ENCODE measurements at regions not wholly inside any gene's neighbourhood (a gene's known extent, or its start where the extent isn't known, plus 50 kb on each side); places are given as distances from the start of the nearest gene placed in this dataset.
"Not testable (repeated sequence)": the region's sequence is repeated elsewhere in the genome, so short reads cannot be mapped to it uniquely, and the experiment has no call there.

GRCh38 chr5:174612686-174613085 lies 111.7 kb upstream of the MSX2 start:
- no peak for DNase-seq (ENCODE audit: extremely low read depth, low read depth, low spot score)

GRCh38 chr5:174614500-174615135 lies 109.8 kb upstream of the MSX2 start:
- no peak for DNase-seq (ENCODE audit: extremely low read depth, low read depth, low spot score)

GRCh38 chr5:174616036-174616435 lies 108.3 kb upstream of the MSX2 start:
- DNase-seq (ENCODE audit: extremely low read depth, low read depth, low spot score), result no peak

GRCh38 chr5:174617285-174617684 lies 107.1 kb upstream of the MSX2 start:
- no peak for DNase-seq (ENCODE audit: extremely low read depth, low read depth, low spot score)

- no peak for DNase-seq (ENCODE audit: extremely low read depth, low read depth, low spot score)
These were observed 106.5 kb upstream of the MSX2 start for GRCh38 chr5:174617910-174618309.

- no peak for DNase-seq (ENCODE audit: extremely low read depth, low read depth, low spot score)
These were observed 105.8 kb upstream of the MSX2 start for GRCh38 chr5:174618589-174618988.

GRCh38 chr5:174622067-174622466 lies 102.3 kb upstream of the MSX2 start:
- no peak for DNase-seq (ENCODE audit: extremely low read depth, low read depth, low spot score)

GRCh38 chr5:174623018-174623417 lies 101.4 kb upstream of the MSX2 start:
- DNase-seq (ENCODE audit: extremely low read depth, low read depth, low spot score), result no peak

- no peak for DNase-seq (ENCODE audit: extremely low read depth, low read depth, low spot score)
These were observed 100.9 kb upstream of the MSX2 start for GRCh38 chr5:174623433-174624019.

GRCh38 chr5:174624733-174625522 lies 99.5 kb upstream of the MSX2 start:
- DNase-seq (ENCODE audit: extremely low read depth, low read depth, low spot score), result no peak

GRCh38 chr5:174625591-174626350 lies 98.6 kb upstream of the MSX2 start:
- no peak for DNase-seq (ENCODE audit: extremely low read depth, low read depth, low spot score)

- DNase-seq (ENCODE audit: extremely low read depth, low read depth, low spot score), result no peak
These were observed 97.9 kb upstream of the MSX2 start for GRCh38 chr5:174626369-174626920.

- DNase-seq (ENCODE audit: extremely low read depth, low read depth, low spot score), result no peak
These were observed 88.3 kb upstream of the MSX2 start for GRCh38 chr5:174636094-174636493.

- DNase-seq (ENCODE audit: extremely low read depth, low read depth, low spot score), result no peak
These were observed 81.5 kb upstream of the MSX2 start for GRCh38 chr5:174642816-174643405.

- DNase-seq (ENCODE audit: extremely low read depth, low read depth, low spot score), result no peak
These were observed 79.9 kb upstream of the MSX2 start for GRCh38 chr5:174644436-174644835.

- no peak for DNase-seq (ENCODE audit: extremely low read depth, low read depth, low spot score)
These were observed 79.5 kb upstream of the MSX2 start for GRCh38 chr5:174644923-174645322.

- DNase-seq (ENCODE audit: extremely low read depth, low read depth, low spot score), result no peak
These were observed 78.7 kb upstream of the MSX2 start for GRCh38 chr5:174645677-174646076.

GRCh38 chr5:174648618-174649017 lies 75.8 kb upstream of the MSX2 start:
- DNase-seq (ENCODE audit: extremely low read depth, low read depth, low spot score), result not testable (repeated sequence)

- no peak for DNase-seq (ENCODE audit: extremely low read depth, low read depth, low spot score)
These were observed 75.0 kb upstream of the MSX2 start for GRCh38 chr5:174649391-174649790.

GRCh38 chr5:174654442-174654841 lies 69.9 kb upstream of the MSX2 start:
- no peak for DNase-seq (ENCODE audit: extremely low read depth, low read depth, low spot score)

- no peak for DNase-seq (ENCODE audit: extremely low read depth, low read depth, low spot score)
These were observed 69.0 kb upstream of the MSX2 start for GRCh38 chr5:174655351-174655750.
